HG03280 (cell line): ENCODE measurements at regions not wholly inside any gene's neighbourhood (a gene's known extent, or its start where the extent isn't known, plus 50 kb on each side); places are given as distances from the start of the nearest gene placed in this dataset.
"Not testable (repeated sequence)": the region's sequence is repeated elsewhere in the genome, so short reads cannot be mapped to it uniquely, and the experiment has no call there.

Experiments
- ATAC-seq: cut with Tn5 transposase; IDR thresholded peaks from one replicate; pipeline ENCODE4 v1.9.1; 2021; ENCODE audit warnings: mild to moderate bottlenecking, moderate library complexity; ENCODE audit not compliant: unreplicated experiment

- ATAC-seq = no peak
Measured at GRCh38 chr12:11446372-11446771, 51.0 kb upstream of the PRB2 start.

DNA sequence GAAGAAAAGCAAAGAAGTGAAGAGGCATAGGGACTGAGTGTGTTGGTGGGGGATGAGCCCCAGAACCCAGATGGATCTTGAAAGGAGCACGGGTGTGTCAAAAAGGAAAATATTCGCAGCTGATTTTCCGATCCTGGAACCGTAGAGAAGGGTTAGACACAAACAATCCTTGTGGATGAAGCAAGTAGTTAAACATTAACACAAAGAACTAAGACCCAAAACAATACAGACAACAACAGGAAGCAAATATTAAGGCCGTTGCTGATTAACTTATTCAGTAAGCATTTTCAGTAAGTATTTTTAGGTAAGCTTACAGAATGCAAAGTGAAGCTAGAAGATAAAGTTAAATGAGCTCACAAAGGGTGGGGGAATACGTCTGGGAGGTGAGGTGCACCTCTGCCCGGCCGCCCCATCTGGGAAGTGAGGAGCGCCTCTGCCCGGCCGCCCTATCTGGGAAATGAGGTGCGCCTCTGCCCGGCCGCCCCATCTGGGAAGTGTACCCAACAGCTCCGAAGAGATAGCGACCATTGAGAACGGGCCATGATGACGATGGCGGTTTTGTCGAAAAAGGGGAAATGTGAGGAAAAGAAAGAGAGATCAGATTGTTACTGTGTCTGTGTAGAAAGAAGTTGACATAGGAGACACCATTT lies 62.8 kb upstream of the PRB2 start:
- no peak for ATAC-seq

- no peak for ATAC-seq
Measured at GRCh38 chr12:11460343-11461023, 65.1 kb upstream of the PRB2 start.

DNA sequence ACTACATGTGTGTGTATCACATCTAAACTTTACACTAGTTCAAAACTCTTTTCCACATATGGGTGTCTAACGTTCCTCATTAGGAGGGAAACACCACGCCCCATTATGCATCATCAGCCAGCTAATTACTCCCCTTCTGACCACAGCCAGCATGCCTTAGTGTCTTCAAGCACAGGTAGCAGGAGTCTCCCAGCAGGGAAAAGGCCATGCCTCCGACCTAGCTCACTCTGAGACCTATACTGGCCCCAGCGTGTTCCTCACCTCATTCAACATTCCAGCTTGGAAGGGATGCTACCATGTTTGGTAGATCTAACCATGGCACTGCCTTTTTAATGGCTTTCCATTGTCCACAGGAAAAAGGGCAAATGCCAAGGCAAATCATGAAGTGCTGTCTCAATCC lies 66.1 kb upstream of the PRB2 start:
- ATAC-seq = no peak

DNA sequence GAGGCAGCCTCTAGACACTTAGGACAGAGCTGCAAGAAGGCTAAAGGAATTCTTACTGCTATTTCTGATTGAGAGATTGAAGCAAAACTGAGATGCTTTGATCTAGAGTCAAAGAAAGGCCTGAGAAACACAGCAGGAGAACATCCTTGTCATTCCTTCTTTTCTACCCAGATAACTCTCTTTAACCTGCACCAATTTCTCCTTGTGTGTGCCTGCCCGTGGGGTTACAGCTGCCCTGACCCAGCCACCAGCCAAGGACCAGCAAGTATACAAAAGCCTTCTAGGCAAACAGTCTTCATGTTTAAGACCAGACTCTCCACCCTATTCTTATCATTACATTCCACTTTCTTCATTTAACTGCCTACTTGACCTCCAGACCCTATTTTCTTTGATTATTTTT lies 81.7 kb upstream of the PRB2 start:
- ATAC-seq = no peak

- no peak for ATAC-seq
Measured at GRCh38 chr12:11482955-11483354, 87.6 kb upstream of the PRB2 start.

DNA sequence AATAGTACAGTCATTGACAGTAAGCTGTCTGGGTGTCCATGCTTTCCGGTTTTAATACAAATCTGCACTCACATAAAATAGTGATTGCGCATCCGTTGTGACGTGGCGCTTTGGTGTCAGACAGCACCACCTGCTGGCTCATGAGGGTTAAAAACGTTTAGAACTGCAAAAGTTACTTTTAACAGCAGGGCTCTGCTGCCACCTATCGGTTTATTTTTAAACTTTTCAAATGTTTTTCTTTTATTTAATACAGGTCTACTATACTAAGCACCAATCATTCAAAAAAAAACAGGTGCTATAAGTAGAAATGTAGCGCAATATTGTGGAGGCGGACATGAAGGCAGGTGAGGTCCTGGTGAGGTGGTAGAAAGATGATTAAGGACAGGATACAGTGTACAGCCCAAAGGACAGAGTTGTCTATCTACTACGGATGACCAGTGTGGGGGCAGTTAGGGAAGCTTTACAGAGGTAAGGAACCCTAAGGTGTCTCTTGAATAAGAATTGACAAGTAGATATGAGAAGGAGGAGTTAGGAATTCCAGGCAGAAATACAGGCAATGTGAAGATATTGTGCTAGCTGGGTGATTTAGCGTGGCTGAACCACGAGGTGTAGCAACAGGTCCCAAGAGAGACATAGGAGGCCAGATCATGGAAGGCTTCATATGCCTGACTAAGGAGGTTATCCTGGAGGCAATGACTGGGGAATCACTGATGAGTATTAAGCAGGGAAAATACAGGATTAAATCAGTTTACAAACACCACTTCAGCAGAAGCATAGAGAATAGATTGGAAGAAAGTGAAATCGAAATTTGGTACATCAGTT lies 91.5 kb upstream of the PRB2 start:
- peak; percentile 79 for ATAC-seq

- no peak for ATAC-seq
Measured at GRCh38 chr12:11496157-11496851, 100.9 kb upstream of the PRB2 start.

GRCh38 chr12:11497438-11497837 lies 102.1 kb upstream of the PRB2 start:
- no peak for ATAC-seq

DNA sequence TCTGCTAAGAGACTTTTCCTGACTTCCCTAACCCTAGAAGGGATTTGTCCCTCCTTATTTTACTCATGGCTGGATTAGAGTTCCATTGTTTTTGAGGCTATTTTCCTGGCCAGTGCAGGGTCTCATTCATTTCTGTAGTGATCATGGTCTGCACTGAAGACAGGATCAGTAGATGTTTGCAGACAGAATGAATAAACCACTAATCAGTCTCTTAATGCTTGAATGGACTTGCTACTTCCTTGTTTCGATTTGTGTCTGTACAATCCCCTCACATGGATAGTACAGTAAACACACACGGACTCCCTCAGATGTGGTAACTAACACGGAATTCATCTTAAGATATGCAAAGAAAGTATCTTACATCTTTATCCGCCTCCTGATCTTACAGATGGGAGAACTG lies 102.6 kb upstream of the PRB2 start:
- no peak for ATAC-seq

DNA sequence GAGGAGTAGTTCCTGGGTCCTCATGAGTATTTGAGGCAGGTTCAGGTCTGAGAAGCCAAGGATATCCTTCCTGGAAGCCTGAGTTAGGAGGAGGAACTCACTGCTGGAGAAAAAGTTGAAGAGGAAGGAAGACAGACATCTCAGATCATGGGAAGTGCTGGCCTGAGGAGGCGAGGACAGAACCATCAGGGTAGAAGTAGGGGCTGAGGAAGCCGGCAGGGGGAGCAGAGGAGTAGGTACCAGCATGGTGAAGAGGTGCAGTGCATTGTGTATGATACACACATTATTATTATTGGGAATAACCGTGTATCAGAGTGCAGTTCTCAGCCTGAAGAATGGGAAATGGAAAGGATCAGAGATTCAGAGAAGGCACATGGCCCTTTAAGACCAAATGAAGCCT lies 103.2 kb upstream of the PRB2 start:
- ATAC-seq = not testable (repeated sequence)

DNA sequence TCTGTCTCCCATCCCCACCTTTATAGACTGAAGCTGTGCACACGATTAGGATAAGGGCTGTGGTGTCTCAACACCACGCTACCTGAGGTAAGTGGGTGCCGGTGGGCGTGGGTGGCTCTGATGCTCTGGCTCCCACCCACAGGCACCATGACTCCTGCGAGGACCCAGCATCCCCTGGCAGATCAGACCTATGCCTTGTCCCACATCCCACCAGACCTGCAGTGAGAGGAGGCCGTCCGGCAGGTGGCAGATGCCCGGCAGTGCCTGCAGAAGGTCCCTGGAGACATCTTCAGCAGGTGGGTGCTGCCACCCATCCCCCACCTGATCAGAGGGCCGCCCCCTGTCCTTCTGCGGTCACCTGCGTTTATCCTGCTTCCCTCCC lies 104.4 kb upstream of the PRB2 start:
- ATAC-seq = no peak

DNA sequence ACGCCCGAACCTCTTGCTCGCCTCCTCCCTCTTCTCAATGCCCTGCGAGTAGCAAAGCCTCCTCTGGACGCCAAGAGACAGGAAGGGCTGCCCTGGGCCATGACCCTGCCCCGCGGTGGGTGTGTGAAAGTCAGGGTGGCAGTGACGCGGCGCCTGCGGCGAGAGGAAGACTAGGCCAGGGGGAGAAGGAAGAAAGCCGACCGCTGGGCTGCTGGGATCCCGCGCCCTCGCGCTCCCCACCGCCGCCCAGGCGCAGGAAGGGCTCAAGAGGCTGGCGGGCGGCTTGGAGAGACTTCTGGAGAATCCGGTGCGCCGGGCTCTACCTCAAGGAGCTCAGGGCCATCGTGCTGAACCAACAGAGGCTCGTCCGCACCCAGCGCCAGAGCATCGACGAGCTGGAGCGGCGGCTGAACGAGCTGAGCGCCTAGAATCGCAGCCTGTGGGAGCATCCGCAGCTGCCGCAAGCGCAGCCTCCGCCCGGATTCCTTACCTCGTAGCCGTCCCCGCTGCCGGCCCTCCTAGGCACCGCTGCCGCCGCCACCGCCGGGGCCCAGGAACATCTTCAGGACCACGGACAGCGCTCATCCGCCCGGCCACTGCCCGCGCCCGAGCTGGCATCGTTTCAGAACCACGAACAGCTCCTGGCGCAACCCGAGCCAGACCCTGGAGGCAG lies 105.0 kb upstream of the PRB2 start:
- ATAC-seq = no peak

DNA sequence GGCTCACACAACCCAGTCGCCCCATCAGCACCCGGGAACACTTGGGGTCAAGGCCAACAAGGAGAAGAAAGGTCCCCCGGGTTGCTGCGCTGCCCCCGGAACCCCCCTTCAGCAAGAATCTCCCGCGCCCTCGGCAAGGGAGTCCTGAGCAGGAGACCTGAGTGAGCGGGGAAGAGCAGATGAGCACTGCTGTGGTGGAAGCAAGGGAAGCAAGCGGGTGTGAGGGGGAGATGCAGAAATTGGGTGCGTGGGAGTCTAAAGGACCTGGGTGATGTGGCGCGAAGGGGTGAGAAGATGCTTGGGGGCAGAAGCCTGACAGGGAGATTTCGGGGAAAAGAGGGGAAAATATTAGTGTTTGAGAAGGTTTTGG lies 105.5 kb upstream of the PRB2 start:
- ATAC-seq = no peak

DNA sequence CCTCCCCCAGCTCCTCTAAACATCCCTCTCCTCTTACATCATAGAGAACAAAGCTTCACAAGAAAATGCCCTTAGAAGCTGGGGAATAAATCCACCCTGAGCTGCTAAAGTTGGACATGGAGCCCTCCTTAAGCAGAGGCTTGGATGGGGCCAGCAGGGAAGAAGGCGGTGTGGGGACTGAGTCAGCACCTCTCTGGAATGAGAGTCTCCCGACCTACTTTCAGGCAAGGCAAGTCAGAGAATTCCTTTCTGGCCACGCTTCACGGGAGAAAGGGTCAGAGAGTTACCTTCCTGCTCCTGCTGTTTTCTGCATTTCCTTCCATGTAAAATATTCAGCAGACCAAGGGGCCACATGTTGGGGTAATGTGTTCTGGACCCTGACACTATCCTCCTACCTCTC lies 113.3 kb upstream of the PRB2 start:
- ATAC-seq = no peak

DNA sequence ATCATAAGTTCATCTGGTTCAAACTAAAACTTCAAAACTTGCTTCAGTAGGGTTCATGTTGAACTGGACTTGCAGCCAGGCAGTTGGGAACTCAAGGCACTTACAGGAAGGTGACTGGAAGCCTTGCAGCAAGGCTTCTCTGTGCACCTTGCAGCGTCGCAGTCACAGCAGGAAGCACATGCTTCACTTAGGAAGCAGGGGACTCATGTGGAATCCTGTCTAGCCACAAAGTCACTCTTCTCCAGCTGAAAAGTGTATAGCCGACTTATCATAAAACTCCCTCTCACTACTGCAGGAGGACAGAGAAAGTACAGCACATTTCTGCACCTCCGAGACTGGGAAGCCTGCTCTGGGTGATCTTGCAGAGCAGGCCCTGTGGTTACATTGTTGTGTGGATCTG lies 114.0 kb upstream of the PRB2 start:
- ATAC-seq = no peak

GRCh38 chr12:11510671-11511070 lies 115.3 kb upstream of the PRB2 start:
- ATAC-seq = no peak

GRCh38 chr12:11513288-11513687 lies 117.9 kb upstream of the PRB2 start:
- no peak for ATAC-seq

DNA sequence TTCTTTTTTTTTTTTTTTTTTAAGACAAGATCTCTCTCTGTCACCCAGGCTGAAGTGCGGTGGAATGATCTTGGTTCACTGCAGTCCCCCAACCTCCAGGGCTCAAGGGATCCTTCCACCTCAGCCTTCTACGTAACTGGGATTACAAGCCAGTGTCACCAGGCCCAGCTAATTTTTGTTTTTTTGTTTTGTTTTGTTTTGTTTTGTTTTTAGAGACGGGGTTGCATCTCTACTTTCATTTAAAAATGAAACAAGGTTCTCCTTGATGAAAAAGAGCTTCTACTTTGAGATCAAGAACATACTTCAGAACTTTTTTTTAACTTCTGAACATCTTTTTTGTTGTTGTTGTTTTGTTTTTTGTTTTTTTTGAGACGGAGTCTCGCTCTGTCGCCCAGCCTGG lies 121.7 kb upstream of the PRB2 start:
- ATAC-seq = no peak

DNA sequence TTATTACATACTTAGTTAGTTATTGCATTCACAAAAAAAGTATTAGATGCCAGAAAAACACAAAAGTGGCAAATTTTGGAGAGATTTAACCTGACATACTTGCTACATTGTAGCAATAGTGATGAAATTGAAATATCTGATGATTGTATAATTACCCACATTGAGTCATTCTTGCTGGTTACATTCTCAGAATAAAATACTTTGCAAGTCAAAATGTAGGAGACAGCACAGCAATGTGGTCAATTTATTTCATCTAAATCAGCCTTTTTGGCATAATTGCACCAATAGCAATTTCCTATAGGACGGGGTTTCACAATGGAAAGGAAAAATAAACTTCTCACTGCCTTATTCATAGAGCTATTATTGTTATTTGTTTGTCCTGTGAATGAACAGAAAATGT lies 125.0 kb upstream of the ETV6 start:
- no peak for ATAC-seq

DNA sequence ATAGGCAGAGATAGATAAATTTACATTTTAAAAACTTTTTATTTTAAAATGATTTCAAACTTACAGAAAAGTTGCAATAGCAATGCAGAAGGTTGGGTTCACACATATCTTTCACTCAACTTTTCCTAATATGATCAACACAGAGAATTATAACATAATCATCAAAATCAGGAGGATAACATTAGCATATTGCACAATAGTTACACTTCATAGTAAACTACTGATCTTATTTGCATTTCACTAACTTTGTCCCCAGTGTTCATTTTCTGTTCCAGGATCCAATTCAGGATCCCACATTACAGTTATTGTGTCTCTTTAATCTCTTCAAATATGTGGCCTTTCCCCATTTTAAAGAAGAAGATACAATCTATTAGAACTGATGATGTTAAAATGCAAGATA lies 115.4 kb upstream of the ETV6 start:
- ATAC-seq = no peak
